ENCODE measurements at regions not wholly inside any gene's neighbourhood (a gene's known extent, or its start where the extent isn't known, plus 50 kb on each side); places are given as distances from the start of the nearest gene placed in this dataset.

- no peak for DNase-seq
These were observed 119.5 kb upstream of the RIMBP3 start for GRCh38 chr22:18731075-18731666.

GRCh38 chr22:18730410-18730809, 118.7 kb upstream of the RIMBP3 start:
- DNase-seq: peak; percentile 5 to 77 (median 60)

Measured in T-helper 2 cell (primary cell).